Fibroblast of skin of right quadriceps (primary cell): ENCODE measurements at regions not wholly inside any gene's neighbourhood (a gene's known extent, or its start where the extent isn't known, plus 50 kb on each side); places are given as distances from the start of the nearest gene placed in this dataset.

Experiments used
- DNase-seq: peaks from one replicate; pipeline ENCODE4 v3.0.0-alpha.2; 2013

GRCh38 chr13:73417012-73417615, 358.3 kb downstream of the KLF5 start:
- DNase-seq, result no peak

GRCh38 chr13:73416093-73416492, 357.3 kb downstream of the KLF5 start:
- peak; percentile 44 for DNase-seq

GRCh38 chr13:73413656-73414055, 354.9 kb downstream of the KLF5 start:
- no peak for DNase-seq

GRCh38 chr13:73412933-73413332, 354.1 kb downstream of the KLF5 start:
- no peak for DNase-seq

GRCh38 chr13:73411067-73411809, 352.4 kb downstream of the KLF5 start:
- no peak for DNase-seq

- DNase-seq, result no peak
These were observed 347.6 kb downstream of the KLF5 start for GRCh38 chr13:73406454-73406853.

GRCh38 chr13:73404581-73404980, 345.8 kb downstream of the KLF5 start:
- DNase-seq, result no peak

- peak; percentile 33 for DNase-seq
These were observed 344.7 kb downstream of the KLF5 start for GRCh38 chr13:73403355-73404120.

- no peak for DNase-seq
These were observed 343.0 kb downstream of the KLF5 start for GRCh38 chr13:73401769-73402168.

GRCh38 chr13:73399347-73400216, 340.8 kb downstream of the KLF5 start:
- no peak for DNase-seq

- DNase-seq, result no peak
These were observed 338.9 kb downstream of the KLF5 start for GRCh38 chr13:73397496-73398305.

GRCh38 chr13:73394066-73394465, 335.3 kb downstream of the KLF5 start:
- DNase-seq, result no peak

- no peak for DNase-seq
These were observed 331.3 kb downstream of the KLF5 start for GRCh38 chr13:73390100-73390499.

- no peak for DNase-seq
These were observed 329.8 kb downstream of the KLF5 start for GRCh38 chr13:73388586-73388985.

GRCh38 chr13:73387318-73387717, 328.5 kb downstream of the KLF5 start:
- no peak for DNase-seq

- no peak for DNase-seq
These were observed 327.0 kb downstream of the KLF5 start for GRCh38 chr13:73385848-73386247.

- DNase-seq, result no peak
These were observed 314.1 kb downstream of the KLF5 start for GRCh38 chr13:73372666-73373627.

- no peak for DNase-seq
These were observed 311.3 kb downstream of the KLF5 start for GRCh38 chr13:73370066-73370465.

- no peak for DNase-seq
These were observed 310.3 kb downstream of the KLF5 start for GRCh38 chr13:73369095-73369494.

GRCh38 chr13:73368608-73369007, 309.8 kb downstream of the KLF5 start:
- DNase-seq, result no peak

GRCh38 chr13:73367886-73368285, 309.1 kb downstream of the KLF5 start:
- DNase-seq, result no peak
